ENCODE measurements at regions not wholly inside any gene's neighbourhood (a gene's known extent, or its start where the extent isn't known, plus 50 kb on each side); places are given as distances from the start of the nearest gene placed in this dataset.

DNA sequence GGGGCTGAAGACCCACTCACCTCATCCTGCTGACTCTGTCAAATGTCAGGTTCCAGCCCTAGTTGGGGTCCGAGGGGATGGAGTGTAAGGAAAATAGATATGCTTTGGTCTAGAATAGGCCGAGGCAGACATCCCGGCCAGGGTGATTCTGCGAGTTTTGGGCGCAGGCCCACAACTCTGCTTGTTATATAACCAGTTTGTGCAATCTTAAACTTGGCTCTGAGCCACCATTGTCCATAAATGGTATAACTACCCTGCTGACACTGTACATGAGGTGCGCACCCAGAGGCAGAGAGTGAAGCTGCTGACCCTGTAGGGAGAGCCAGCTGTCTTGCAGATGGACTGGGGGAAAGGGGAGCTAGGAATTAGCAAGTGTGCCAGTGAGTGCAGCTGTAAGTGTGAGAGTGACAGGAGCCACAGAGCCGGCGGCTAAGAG, 1388.8 kb downstream of the AMY1C start (continued):
- TF ChIP-seq PATZ1 (CRISPR knock-in tag; IDR thresholded peaks at IDR 0.05) = peak; percentile 10; the same call in 1 of the 2 replicates
- TF ChIP-seq BHLHE40 (IDR thresholded peaks at IDR 0.05; ENCODE audit: low read length) = no peak
- TF ChIP-seq REPIN1 (CRISPR knock-in tag; IDR thresholded peaks at IDR 0.05; ENCODE audit: borderline replicate concordance, low read depth) = peak; percentile 33; the same call in 1 of the 2 replicates
- TF ChIP-seq, protein P1, sequence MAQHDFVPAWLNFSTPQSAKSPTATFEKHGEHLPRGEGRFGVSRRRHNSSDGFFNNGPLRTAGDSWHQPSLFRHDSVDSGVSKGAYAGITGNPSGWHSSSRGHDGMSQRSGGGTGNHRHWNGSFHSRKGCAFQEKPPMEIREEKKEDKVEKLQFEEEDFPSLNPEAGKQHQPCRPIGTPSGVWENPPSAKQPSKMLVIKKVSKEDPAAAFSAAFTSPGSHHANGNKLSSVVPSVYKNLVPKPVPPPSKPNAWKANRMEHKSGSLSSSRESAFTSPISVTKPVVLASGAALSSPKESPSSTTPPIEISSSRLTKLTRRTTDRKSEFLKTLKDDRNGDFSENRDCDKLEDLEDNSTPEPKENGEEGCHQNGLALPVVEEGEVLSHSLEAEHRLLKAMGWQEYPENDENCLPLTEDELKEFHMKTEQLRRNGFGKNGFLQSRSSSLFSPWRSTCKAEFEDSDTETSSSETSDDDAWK (CRISPR knock-in tag; IDR thresholded peaks at IDR 0.05) = no peak
- TF ChIP-seq ZNF800 (CRISPR knock-in tag; IDR thresholded peaks at IDR 0.05) = no peak; the same call in 1 of the 2 replicates
- TF ChIP-seq, protein P2, sequence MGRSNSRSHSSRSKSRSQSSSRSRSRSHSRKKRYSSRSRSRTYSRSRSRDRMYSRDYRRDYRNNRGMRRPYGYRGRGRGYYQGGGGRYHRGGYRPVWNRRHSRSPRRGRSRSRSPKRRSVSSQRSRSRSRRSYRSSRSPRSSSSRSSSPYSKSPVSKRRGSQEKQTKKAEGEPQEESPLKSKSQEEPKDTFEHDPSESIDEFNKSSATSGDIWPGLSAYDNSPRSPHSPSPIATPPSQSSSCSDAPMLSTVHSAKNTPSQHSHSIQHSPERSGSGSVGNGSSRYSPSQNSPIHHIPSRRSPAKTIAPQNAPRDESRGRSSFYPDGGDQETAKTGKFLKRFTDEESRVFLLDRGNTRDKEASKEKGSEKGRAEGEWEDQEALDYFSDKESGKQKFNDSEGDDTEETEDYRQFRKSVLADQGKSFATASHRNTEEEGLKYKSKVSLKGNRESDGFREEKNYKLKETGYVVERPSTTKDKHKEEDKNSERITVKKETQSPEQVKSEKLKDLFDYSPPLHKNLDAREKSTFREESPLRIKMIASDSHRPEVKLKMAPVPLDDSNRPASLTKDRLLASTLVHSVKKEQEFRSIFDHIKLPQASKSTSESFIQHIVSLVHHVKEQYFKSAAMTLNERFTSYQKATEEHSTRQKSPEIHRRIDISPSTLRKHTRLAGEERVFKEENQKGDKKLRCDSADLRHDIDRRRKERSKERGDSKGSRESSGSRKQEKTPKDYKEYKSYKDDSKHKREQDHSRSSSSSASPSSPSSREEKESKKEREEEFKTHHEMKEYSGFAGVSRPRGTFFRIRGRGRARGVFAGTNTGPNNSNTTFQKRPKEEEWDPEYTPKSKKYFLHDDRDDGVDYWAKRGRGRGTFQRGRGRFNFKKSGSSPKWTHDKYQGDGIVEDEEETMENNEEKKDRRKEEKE (IDR thresholded peaks at IDR 0.05) = no peak
- 0 out of 2 replicates have a peak, but pooled peaks have one; percentile 18 for TF ChIP-seq FOXA3 (CRISPR knock-in tag; IDR thresholded peaks at IDR 0.05)
- no peak for TF ChIP-seq NR2F6 (IDR thresholded peaks at IDR 0.05)
- no peak for TF ChIP-seq NR2F6 (CRISPR knock-in tag; IDR thresholded peaks at IDR 0.05)
- TF ChIP-seq ZNF616 (CRISPR knock-in tag; IDR thresholded peaks at IDR 0.05; ENCODE audit: low read depth) = no peak
- TF ChIP-seq SP5 (CRISPR knock-in tag; IDR thresholded peaks at IDR 0.05; ENCODE audit: borderline replicate concordance, low read depth) = no peak
- TF ChIP-seq ARNT2 (CRISPR knock-in tag; IDR thresholded peaks at IDR 0.05; ENCODE audit: low read depth) = no peak
- no peak for TF ChIP-seq ZNF501 (CRISPR knock-in tag; IDR thresholded peaks at IDR 0.05)
- TF ChIP-seq, protein P3, sequence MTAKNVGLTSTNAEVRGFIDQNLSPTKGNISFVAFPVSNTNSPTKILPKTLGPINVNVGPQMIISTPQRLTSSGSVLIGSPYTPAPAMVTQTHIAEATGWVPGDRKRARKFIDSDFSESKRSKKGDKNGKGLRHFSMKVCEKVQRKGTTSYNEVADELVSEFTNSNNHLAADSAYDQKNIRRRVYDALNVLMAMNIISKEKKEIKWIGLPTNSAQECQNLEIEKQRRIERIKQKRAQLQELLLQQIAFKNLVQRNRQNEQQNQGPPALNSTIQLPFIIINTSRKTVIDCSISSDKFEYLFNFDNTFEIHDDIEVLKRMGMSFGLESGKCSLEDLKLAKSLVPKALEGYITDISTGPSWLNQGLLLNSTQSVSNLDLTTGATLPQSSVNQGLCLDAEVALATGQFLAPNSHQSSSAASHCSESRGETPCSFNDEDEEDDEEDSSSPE (CRISPR knock-in tag; IDR thresholded peaks at IDR 0.05) = no peak
- TF ChIP-seq NCOA2 (CRISPR knock-in tag; IDR thresholded peaks at IDR 0.05) = no peak; the same call in 1 of the 2 replicates
- TF ChIP-seq ATF7-NPFF (CRISPR knock-in tag; IDR thresholded peaks at IDR 0.05; ENCODE audit: low read depth) = no peak
- no peak for TF ChIP-seq RARG (CRISPR knock-in tag; IDR thresholded peaks at IDR 0.05; ENCODE audit: low read depth)
- no peak for TF ChIP-seq MATR3 (CRISPR knock-in tag; IDR thresholded peaks at IDR 0.05)
- no peak for TF ChIP-seq ZNF232 (CRISPR knock-in tag; IDR thresholded peaks at IDR 0.05; ENCODE audit: borderline replicate concordance)
- 0 out of 2 replicates have a peak, but pooled peaks have one; percentile 26 for TF ChIP-seq ARHGAP35 (CRISPR knock-in tag; IDR thresholded peaks at IDR 0.05; ENCODE audit: borderline replicate concordance)
- TF ChIP-seq ZNF691 (CRISPR knock-in tag; IDR thresholded peaks at IDR 0.05; ENCODE audit: borderline replicate concordance, low read depth) = no peak
